ENCODE measurements at regions not wholly inside any gene's neighbourhood (a gene's known extent, or its start where the extent isn't known, plus 50 kb on each side); places are given as distances from the start of the nearest gene placed in this dataset.

GRCh38 chr10:47053081-47053798 is 142.0 kb downstream of the PTPN20 start:
- DNase-seq (ENCODE audit: low spot score), result no peak

- DNase-seq (ENCODE audit: low spot score), result no peak
Measured at GRCh38 chr10:47054974-47055373, 143.7 kb downstream of the PTPN20 start.

- DNase-seq (ENCODE audit: low spot score), result no peak
Measured at GRCh38 chr10:47055386-47056246, 144.4 kb downstream of the PTPN20 start.

GRCh38 chr10:47056247-47056510 is 145.0 kb downstream of the PTPN20 start:
- no peak for DNase-seq (ENCODE audit: low spot score)

GRCh38 chr10:47057471-47057870 is 146.2 kb downstream of the PTPN20 start:
- DNase-seq (ENCODE audit: low spot score), result no peak

- no peak for DNase-seq (ENCODE audit: low spot score)
Measured at GRCh38 chr10:47058032-47058702, 146.9 kb downstream of the PTPN20 start.

GRCh38 chr10:47058961-47059391 is 147.7 kb downstream of the PTPN20 start:
- no peak for DNase-seq (ENCODE audit: low spot score)

GRCh38 chr10:47059606-47060311 is 148.5 kb downstream of the PTPN20 start:
- DNase-seq (ENCODE audit: low spot score), result no peak

- DNase-seq (ENCODE audit: low spot score), result no peak
Measured at GRCh38 chr10:47060356-47060755, 149.1 kb downstream of the PTPN20 start.

- DNase-seq (ENCODE audit: low spot score), result no peak
Measured at GRCh38 chr10:47060993-47061500, 149.8 kb downstream of the PTPN20 start.

GRCh38 chr10:47061776-47062175 is 150.5 kb downstream of the PTPN20 start:
- DNase-seq (ENCODE audit: low spot score), result no peak

GRCh38 chr10:47062441-47063200 is 151.4 kb downstream of the PTPN20 start:
- no peak for DNase-seq (ENCODE audit: low spot score)

GRCh38 chr10:47063858-47064257 is 152.6 kb downstream of the PTPN20 start:
- DNase-seq (ENCODE audit: low spot score), result no peak

- DNase-seq (ENCODE audit: low spot score), result no peak
Measured at GRCh38 chr10:47065903-47066302, 154.7 kb downstream of the PTPN20 start.

GRCh38 chr10:47067949-47068940 is 157.0 kb downstream of the PTPN20 start:
- no peak for DNase-seq (ENCODE audit: low spot score)

- DNase-seq (ENCODE audit: low spot score), result no peak
Measured at GRCh38 chr10:47070541-47070940, 159.3 kb downstream of the PTPN20 start.

GRCh38 chr10:47071891-47072290 is 160.7 kb downstream of the PTPN20 start:
- no peak for DNase-seq (ENCODE audit: low spot score)

- DNase-seq (ENCODE audit: low spot score), result no peak
Measured at GRCh38 chr10:47073967-47074366, 162.7 kb downstream of the PTPN20 start.

- no peak for DNase-seq (ENCODE audit: low spot score)
Measured at GRCh38 chr10:47076949-47077361, 165.7 kb downstream of the PTPN20 start.

GRCh38 chr10:47077386-47077785 is 166.2 kb downstream of the PTPN20 start:
- no peak for DNase-seq (ENCODE audit: low spot score)

Data from CD4-positive, alpha-beta T cell treated with Interleukin-6 at 100 ng/mL for 8 hours (primary cell).